SH-SY5Y (cell line): ENCODE measurements at regions not wholly inside any gene's neighbourhood (a gene's known extent, or its start where the extent isn't known, plus 50 kb on each side); places are given as distances from the start of the nearest gene placed in this dataset.

Experiments
- GATA2 ChIP-seq: IDR thresholded peaks from 2 replicates; pipeline ENCODE4 v1.6.1; 2011; ENCODE audit warnings: mild to moderate bottlenecking, low read depth, low read length
- GATA3 ChIP-seq: IDR thresholded peaks from 2 replicates; pipeline ENCODE4 v1.6.1; 2011; ENCODE audit warnings: low read depth, mild to moderate bottlenecking, low read length, moderate library complexity

DNA sequence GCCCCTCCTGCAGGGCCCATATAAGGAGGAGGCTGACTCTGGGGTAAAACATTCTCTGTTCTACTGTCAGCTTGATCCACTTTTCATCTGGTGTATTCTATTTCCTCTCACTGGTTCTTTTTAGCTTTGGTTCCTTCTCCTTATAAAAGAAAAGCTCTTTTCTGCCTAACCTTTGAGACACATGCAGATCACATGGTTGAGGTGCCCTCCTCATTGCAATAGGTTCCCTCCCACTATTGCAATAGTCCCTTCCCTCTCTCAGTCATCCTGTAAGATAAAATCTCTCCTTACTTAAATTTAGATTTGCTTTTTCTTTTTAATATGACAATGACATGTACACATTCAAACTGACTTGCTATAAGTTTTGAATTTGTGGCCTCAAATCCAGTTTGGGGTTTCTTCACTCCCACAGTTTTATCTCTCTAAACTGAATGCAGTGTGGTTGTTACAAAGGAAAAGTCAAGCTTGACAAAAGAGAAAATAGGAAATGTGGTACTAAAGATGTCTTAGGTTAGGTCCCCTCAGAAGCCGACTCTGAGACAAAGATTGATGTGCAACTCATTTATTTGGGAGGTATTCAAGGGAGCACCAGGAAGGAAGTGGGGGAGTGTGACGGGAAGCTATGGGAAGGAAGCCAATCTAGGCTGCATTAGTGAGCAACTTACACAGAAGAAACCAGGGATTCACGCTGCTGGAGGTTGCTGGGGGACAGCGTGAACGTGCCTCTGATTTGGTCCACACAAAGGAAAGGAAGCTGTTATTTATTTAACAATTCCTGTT is 127.6 kb upstream of the LINC00305 start:
- TF ChIP-seq GATA3 (no peak), GATA2 (no peak)
